Lung microvascular endothelial cell (primary cell): ENCODE measurements at regions not wholly inside any gene's neighbourhood (a gene's known extent, or its start where the extent isn't known, plus 50 kb on each side); places are given as distances from the start of the nearest gene placed in this dataset.
"Not testable (repeated sequence)": the region's sequence is repeated elsewhere in the genome, so short reads cannot be mapped to it uniquely, and the experiment has no call there.

Experiments
- DNase-seq, 2 donors: peaks; one replicate each; pipeline versions ENCODE4 v3.0.0 to v3.0.0-alpha.2; 2010; ENCODE audit warnings: low read depth in 2 of 2

GRCh38 chr1:60861961-60862567 is 220.3 kb upstream of the NFIA start:
- DNase-seq, result no peak

GRCh38 chr1:60859111-60859510 is 223.2 kb upstream of the NFIA start:
- no peak for DNase-seq

- DNase-seq, result no peak
Observed at GRCh38 chr1:60857851-60858250, 224.5 kb upstream of the NFIA start.

GRCh38 chr1:60850084-60850483 is 232.3 kb upstream of the NFIA start:
- no peak for DNase-seq

GRCh38 chr1:60849401-60849800 is 233.0 kb upstream of the NFIA start:
- DNase-seq, result no peak

- DNase-seq, result peak; percentile 50 to 68
Observed at GRCh38 chr1:60848583-60849188, 233.7 kb upstream of the NFIA start.

GRCh38 chr1:60847855-60848582 is 234.3 kb upstream of the NFIA start:
- no peak for DNase-seq

GRCh38 chr1:60847391-60847790 is 235.0 kb upstream of the NFIA start:
- no peak for DNase-seq

- not testable (repeated sequence) for DNase-seq
Observed at GRCh38 chr1:60845659-60846058, 236.7 kb upstream of the NFIA start.

GRCh38 chr1:60842304-60842703 is 240.1 kb upstream of the NFIA start:
- no peak for DNase-seq

GRCh38 chr1:60841116-60842046 is 241.0 kb upstream of the NFIA start:
- DNase-seq, result no peak

GRCh38 chr1:60840476-60840875 is 241.9 kb upstream of the NFIA start:
- DNase-seq, result not testable (repeated sequence)

- no peak for DNase-seq
Observed at GRCh38 chr1:60835649-60836048, 246.7 kb upstream of the NFIA start.

- no peak for DNase-seq
Observed at GRCh38 chr1:60833173-60833572, 249.2 kb upstream of the NFIA start.

GRCh38 chr1:60832367-60832766 is 250.0 kb upstream of the NFIA start:
- DNase-seq, result no peak

- no peak for DNase-seq
Observed at GRCh38 chr1:60831780-60832179, 250.6 kb upstream of the NFIA start.

- no peak for DNase-seq
Observed at GRCh38 chr1:60828944-60829343, 253.4 kb upstream of the NFIA start.

- DNase-seq, result no peak
Observed at GRCh38 chr1:60826320-60827094, 255.9 kb upstream of the NFIA start.

- DNase-seq, result peak; percentile 22 to 86
Observed at GRCh38 chr1:60825593-60825992, 256.8 kb upstream of the NFIA start.

- DNase-seq, result no peak
Observed at GRCh38 chr1:60823151-60823550, 259.2 kb upstream of the NFIA start.

GRCh38 chr1:60822252-60822651 is 260.1 kb upstream of the NFIA start:
- no peak for DNase-seq
